IMR-90 (cell line): ENCODE measurements at regions not wholly inside any gene's neighbourhood (a gene's known extent, or its start where the extent isn't known, plus 50 kb on each side); places are given as distances from the start of the nearest gene placed in this dataset.

Experiments used
- ATAC-seq: fragments of 200-7000 bp; cut with Tn5 transposase; 2 replicates; pipeline ENCODE4 v1.9.1; 2020; ENCODE audit warnings: low read depth, mild to moderate bottlenecking, moderate library complexity
- BruUV-seq: library from RNA; stranded (reverse); fragments of 400-500 nt; replicated peaks from 2 replicates; lab custom pipeline; 2021; lab: Mats Ljungman, UMichigan
- CTCF ChIA-PET: fragments of 300-600 bp; formaldehyde crosslinking; extraction: SDS; loops from one replicate; lab custom pipeline; 2021; ENCODE audit warnings: antibody characterized with exemption; lab: Yijun Ruan, JAX
- POLR2A ChIA-PET: fragments of 300-600 bp; sonication (Branson Sonifier 250); formaldehyde crosslinking; loops from one replicate; lab custom pipeline; 2022; ENCODE audit warnings: antibody characterized with exemption; ENCODE audit not compliant: unreplicated experiment; lab: Charles Lee
- DNase-seq: peaks from one replicate; pipeline ENCODE4 v3.0.0; 2013
- H2AFZ ChIP-seq: replicated peaks from 2 replicates; pipeline ENCODE3; 2013; ENCODE audit warnings: low read length, mild to moderate bottlenecking; ENCODE audit not compliant: poor library complexity
- H2AK5ac ChIP-seq: 2 replicates; pipeline ENCODE4 v1.6.1; 2013; ENCODE audit warnings: low read depth, low read length, inconsistent platforms
- H2AK9ac ChIP-seq: replicated peaks from 2 replicates; pipeline ENCODE3; 2013; ENCODE audit warnings: mild to moderate bottlenecking, low read depth, low read length, moderate library complexity; ENCODE audit not compliant: poor library complexity
- H2BK120ac ChIP-seq: 2 replicates; pipeline ENCODE4 v1.6.1; 2013; ENCODE audit warnings: low read depth, low read length, inconsistent platforms
- H2BK15ac ChIP-seq: 3 replicates; pipeline ENCODE4 v1.6.1; 2013; ENCODE audit warnings: low read depth, low read length, inconsistent platforms
- H2BK20ac ChIP-seq: 2 replicates; pipeline ENCODE4 v1.6.1; 2013; ENCODE audit warnings: low read depth, mild to moderate bottlenecking, inconsistent platforms, low read length, moderate library complexity
- H2BK5ac ChIP-seq: 2 replicates; pipeline ENCODE4 v1.6.1; 2013; ENCODE audit warnings: mild to moderate bottlenecking, low read depth, low read length, inconsistent platforms; ENCODE audit not compliant: poor library complexity, severe bottlenecking
- H3K14ac ChIP-seq: replicated peaks from 2 replicates; pipeline ENCODE4 v1.6.1; 2013; ENCODE audit warnings: low read depth, low read length, inconsistent platforms
- H3K18ac ChIP-seq: 2 replicates; pipeline ENCODE4 v1.6.1; 2013; ENCODE audit warnings: low read depth, low read length, control low read depth
- H3K23ac ChIP-seq: 2 replicates; pipeline ENCODE4 v1.6.1; 2013; ENCODE audit warnings: low read depth, low read length, inconsistent platforms
- H3K27ac ChIP-seq: 2 replicates; pipeline ENCODE4 v1.5.1; 2013; ENCODE audit warnings: mild to moderate bottlenecking, control low read depth, low read length; ENCODE audit not compliant: insufficient read depth
- H3K27me3 ChIP-seq: 2 replicates; pipeline ENCODE4 v1.6.1; 2013; ENCODE audit warnings: low read length; ENCODE audit not compliant: control insufficient read depth, insufficient read depth
- H3K36me3 ChIP-seq: 2 replicates; pipeline ENCODE4 v1.6.1; 2013; ENCODE audit warnings: low read length, mixed read lengths; ENCODE audit not compliant: control insufficient read depth, insufficient read depth
- H3K4ac ChIP-seq: 2 replicates; pipeline ENCODE4 v1.6.1; 2013; ENCODE audit warnings: low read depth, low read length, inconsistent platforms
- H3K4me1 ChIP-seq: 2 replicates; pipeline ENCODE4 v1.6.1; 2013; ENCODE audit warnings: low read length, mixed read lengths; ENCODE audit not compliant: control insufficient read depth, insufficient read depth
- H3K4me2 ChIP-seq: 2 replicates; pipeline ENCODE4 v1.6.1; 2013; ENCODE audit warnings: low read depth, mild to moderate bottlenecking, control low read depth, low read length, moderate library complexity
- H3K4me3 ChIP-seq: 2 replicates; pipeline ENCODE4 v1.5.1; 2013; ENCODE audit warnings: low read depth, mild to moderate bottlenecking, control low read depth, low read length, moderate library complexity; ENCODE audit not compliant: insufficient read depth
- H3K56ac ChIP-seq: 2 replicates; pipeline ENCODE4 v1.6.1; 2013; ENCODE audit warnings: low read length, inconsistent platforms; ENCODE audit not compliant: insufficient read depth; ENCODE audit errors: extremely low read depth
- H3K79me1 ChIP-seq, 2 experiments: 2 replicates each; pipeline ENCODE4 v1.6.1; 2013; ENCODE audit warnings: low read length in 2 of 2, inconsistent platforms in 1 of 2, low read depth in 1 of 2
- H3K9ac ChIP-seq: 2 replicates; pipeline ENCODE4 v1.6.1; 2013; ENCODE audit warnings: low read depth, low read length, control low read depth
- H3K9me1 ChIP-seq: 2 replicates; pipeline ENCODE4 v1.6.1; 2013; ENCODE audit warnings: low read length, inconsistent platforms; ENCODE audit not compliant: insufficient read depth
- H3K9me3 ChIP-seq: 2 replicates; pipeline ENCODE4 v1.6.1; 2013; ENCODE audit warnings: low read length; ENCODE audit not compliant: control insufficient read depth, insufficient read depth
- H4K20me1 ChIP-seq: 2 replicates; pipeline ENCODE4 v1.6.1; 2013; ENCODE audit warnings: low read length, inconsistent platforms; ENCODE audit not compliant: insufficient read depth
- H4K5ac ChIP-seq: 2 replicates; pipeline ENCODE4 v1.6.1; 2013; ENCODE audit warnings: mild to moderate bottlenecking, low read depth, low read length, control low read depth
- H4K8ac ChIP-seq, 2 experiments: 2 replicates each; pipeline ENCODE4 v1.6.1; 2013; ENCODE audit warnings: low read depth in 2 of 2, low read length in 2 of 2, control low read depth in 1 of 2, inconsistent platforms in 1 of 2
- H4K91ac ChIP-seq: 2 replicates; pipeline ENCODE4 v1.6.1; 2013; ENCODE audit warnings: low read depth, low read length, inconsistent platforms; ENCODE audit not compliant: insufficient read depth
- BHLHE40 ChIP-seq: fragments of 150-350 bp; IDR thresholded peaks from 2 replicates; pipeline ENCODE4 v1.6.1; 2016; ENCODE audit warnings: mild to moderate bottlenecking, low read depth, low read length
- CTCF ChIP-seq: conservative IDR thresholded peaks from 2 replicates; pipeline ENCODE4 v1.5.1; 2012; ENCODE audit warnings: mild to moderate bottlenecking, low read depth, low read length, improper control_type of control experiment
- ELK1 ChIP-seq: fragments of 150-350 bp; IDR thresholded peaks from 2 replicates; pipeline ENCODE4 v1.6.1; 2016; ENCODE audit warnings: low read depth, mild to moderate bottlenecking, low read length, moderate library complexity, borderline replicate concordance
- FOS ChIP-seq: fragments of 150-350 bp; IDR thresholded peaks from 2 replicates; pipeline ENCODE4 v1.6.1; 2016; ENCODE audit warnings: low read depth, low read length
- MAFK ChIP-seq: IDR thresholded peaks from 2 replicates; pipeline ENCODE4 v1.6.1; 2012; ENCODE audit warnings: low read depth, low read length, improper control_type of control experiment
- MXI1 ChIP-seq: IDR thresholded peaks from 2 replicates; pipeline ENCODE4 v1.6.1; 2012; ENCODE audit warnings: low read depth, mild to moderate bottlenecking, low read length, moderate library complexity, borderline replicate concordance
- NFE2L2 ChIP-seq: fragments of 150-350 bp; IDR thresholded peaks from 2 replicates; pipeline ENCODE4 v1.6.1; 2016; ENCODE audit warnings: low read depth, mild to moderate bottlenecking, low read length
- POLR2A ChIP-seq: IDR thresholded peaks from 2 replicates; pipeline ENCODE4 v1.6.1; 2012; ENCODE audit warnings: mild to moderate bottlenecking, low read depth, low read length
- RAD21 ChIP-seq: IDR thresholded peaks from 2 replicates; pipeline ENCODE4 v1.6.1; 2012; ENCODE audit warnings: low read length, improper control_type of control experiment
- USF2 ChIP-seq: fragments of 150-350 bp; IDR thresholded peaks from 2 replicates; pipeline ENCODE4 v1.6.1; 2017; ENCODE audit warnings: mild to moderate bottlenecking, antibody characterized with exemption, low read length, low read depth
- WGBS, 2 experiments: methylation state at CpG; one replicate each; pipeline versions ENCODE4 v1.1.5 to v1.1.7; 2013; ENCODE audit warnings: missing lambda C conversion rate in 2 of 2; ENCODE audit not compliant: insufficient read length in 1 of 2; ENCODE audit errors: extremely low coverage in 2 of 2; 5-methylcytosine and 5-hydroxymethylcytosine counted together
- dilution Hi-C: fragments of 300-500 bp; cut with HindIII; formaldehyde crosslinking; loops from one replicate; pipeline ENCODE4 v1.14.3; 2018; ENCODE audit warnings: low sequenced_read_pairs; ENCODE audit not compliant: unreplicated experiment
- in situ Hi-C: fragments of 300-500 bp; cut with MboI; formaldehyde crosslinking; loops from 3 replicates; pipeline ENCODE4 v1.14.3; 2019; ENCODE audit warnings: low sequenced_read_pairs, inconsistent platforms, mixed read lengths
- intact Hi-C: fragments of 100-400 bp; cut with micrococcal nuclease; formaldehyde crosslinking; loops from 2 replicates; pipeline ENCODE4 v1.10.0; 2022

- peak overlapping the region; percentile 75 for H3K4me2 ChIP-seq
- dilution Hi-C loops (no loop called here), intact Hi-C loops (no loop called here), in situ Hi-C loops (no loop called here)
- DNase-seq: no peak
- peak overlapping the region; percentile 71; the same call in 1 of the 2 replicates for H4K5ac ChIP-seq
- H3K27ac ChIP-seq: peak overlapping the region; percentile 50; the same call in 1 of the 2 replicates
- TF ChIP-seq ELK1 (no peak), BHLHE40 (no peak), MXI1 (no peak), POLR2A (no peak), MAFK (no peak), NFE2L2 (no peak), FOS (no peak), CTCF (no peak), RAD21 (no peak), USF2 (no peak)
- peaks cover 3% of the 10 kb centered on the region; the same call in 1 of the 2 replicates for H3K27me3 ChIP-seq
- ATAC-seq: no peak
- no TSS peak for BruUV-seq
- no peak overlapping the region for H3K14ac ChIP-seq
- H4K8ac ChIP-seq: peak overlapping the region; percentile 48 to 81
- no peak overlapping the region for H3K56ac ChIP-seq
- peak overlapping the region; percentile 13; the same call in 1 of the 3 replicates for H2BK15ac ChIP-seq
- H3K79me1 ChIP-seq: no peaks in the 10 kb centered on the region
- no peak overlapping the region for H2BK20ac ChIP-seq
- ChIA-PET CTCF (no interaction called here), POLR2A (no interaction called here)
- peak overlapping the region; percentile 12; the same call in 1 of the 2 replicates for H4K91ac ChIP-seq
- peak overlapping the region; percentile 61 for H2BK5ac ChIP-seq
- WGBS, 2 experiments: 67% methylated on average over 8 of the region's 16 CpGs; no CpG with 5 or more reads in 1 of the 2 experiments
- H2AK9ac ChIP-seq: peak overlapping the region; percentile 2
- H2AFZ ChIP-seq: peak overlapping the region; percentile 92
- peak overlapping the region; percentile 91 for H3K9ac ChIP-seq
- no peak overlapping the region for H3K23ac ChIP-seq
- H2AK5ac ChIP-seq: no peak overlapping the region; the same call in none of the 2 replicates
- H3K9me1 ChIP-seq: 0 out of 2 replicates have a peak, but pooled peaks cover 3% of the 10 kb centered on the region
- peak overlapping the region; percentile 75 for H3K18ac ChIP-seq
- H4K20me1 ChIP-seq: no peaks in the 10 kb centered on the region
- no peak overlapping the region for H2BK120ac ChIP-seq
- H3K36me3 ChIP-seq: no peaks in the 10 kb centered on the region
- no peak overlapping the region; the same call in 1 of the 2 replicates for H3K4ac ChIP-seq
- no peaks in the 10 kb centered on the region for H3K9me3 ChIP-seq
- H3K4me1 ChIP-seq: 0 out of 2 replicates have a peak, but pooled peaks cover 4% of the 10 kb centered on the region
- H3K4me3 ChIP-seq: peak overlapping the region; percentile 65
Measured at GRCh38 chr14:34059037-34059924, 108.4 kb upstream of the EGLN3 start.
